Activated T-cell treated with anti-CD3 and anti-CD28 coated beads, Interleukin-2, amount 50 U/mL, for 4 hours (primary cell): ENCODE measurements at regions not wholly inside any gene's neighbourhood (a gene's known extent, or its start where the extent isn't known, plus 50 kb on each side); places are given as distances from the start of the nearest gene placed in this dataset.

Experiments used
- ATAC-seq, 2 donors: fragments of 200-7000 bp; cut with Tn5 transposase; one replicate each; pipeline ENCODE4 v1.10.0; 2021
- DNase-seq: peaks from one replicate; pipeline ENCODE4 v3.0.0-alpha.2; 2020
- H3K27me3 Mint-ChIP-seq: one replicate; pipeline ENCODE4 v1.8.0; 2021; ENCODE audit warnings: low read depth, mixed read lengths
- H3K36me3 Mint-ChIP-seq: one replicate; pipeline ENCODE4 v1.8.0; 2022; ENCODE audit warnings: mixed read lengths; ENCODE audit not compliant: insufficient read depth
- H3K4me1 Mint-ChIP-seq: one replicate; pipeline ENCODE4 v1.8.0; 2021; ENCODE audit warnings: low read depth, mixed read lengths
- H3K4me3 Mint-ChIP-seq: one replicate; pipeline ENCODE4 v1.8.0; 2021; ENCODE audit warnings: mild to moderate bottlenecking, moderate library complexity, mixed read lengths
- H3K9me3 Mint-ChIP-seq: one replicate; pipeline ENCODE4 v1.8.0; 2021; ENCODE audit warnings: mixed read lengths

DNA sequence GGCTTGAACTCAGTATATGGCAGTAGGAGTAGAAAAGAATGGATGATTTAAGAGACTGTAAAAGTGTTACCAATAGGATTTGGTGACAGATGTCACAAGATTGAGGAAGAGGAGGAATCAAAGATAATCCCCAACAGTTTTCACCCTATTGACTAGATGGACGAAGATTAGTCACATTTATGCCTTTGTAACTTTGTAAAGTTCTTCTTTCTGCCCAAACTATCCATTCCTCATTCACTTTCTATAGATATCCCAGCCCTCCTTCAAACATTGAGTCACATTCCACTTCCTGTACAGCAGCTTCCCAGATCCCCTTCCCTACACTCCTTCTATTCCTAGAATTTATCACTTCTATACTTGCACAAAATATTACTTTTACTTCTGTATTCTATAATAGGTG, 207.9 kb downstream of the BTG1 start:
- Mint-ChIP-seq H3K4me3 (no peak overlapping the region), H3K4me1 (peaks cover 5% of the 10 kb centered on the region), H3K27me3 (no peaks in the 10 kb centered on the region), H3K9me3 (peaks cover 8% of the 10 kb centered on the region), H3K36me3 (no peaks in the 10 kb centered on the region)
- no peak for DNase-seq
- no peak for ATAC-seq

DNA sequence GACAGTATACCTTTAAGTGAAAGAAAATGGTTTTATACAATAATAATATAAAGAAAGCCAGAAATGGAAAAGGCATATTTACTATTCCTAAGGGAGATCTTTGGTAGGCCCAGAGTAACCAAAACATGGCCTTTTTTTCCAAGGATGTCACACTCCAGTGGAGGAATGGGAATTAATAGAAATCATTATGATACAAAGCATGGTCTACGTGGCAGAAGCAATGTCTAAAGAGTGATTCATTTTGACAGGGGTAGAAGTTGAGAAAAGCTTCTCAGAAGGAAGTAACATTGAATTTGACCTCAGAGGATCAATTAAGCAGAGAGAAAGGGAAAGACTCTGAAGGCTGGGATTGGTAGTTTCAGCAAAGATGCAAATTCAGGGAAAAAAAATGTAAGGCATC, 208.6 kb downstream of the BTG1 start:
- DNase-seq = no peak
- no peak for ATAC-seq
- no peak overlapping the region for H3K4me3 Mint-ChIP-seq
- H3K27me3 Mint-ChIP-seq = no peaks in the 10 kb centered on the region
- no peaks in the 10 kb centered on the region for H3K36me3 Mint-ChIP-seq
- H3K4me1 Mint-ChIP-seq = peaks cover 5% of the 10 kb centered on the region
- H3K9me3 Mint-ChIP-seq = peaks cover 8% of the 10 kb centered on the region

- Mint-ChIP-seq H3K36me3 (no peaks in the 10 kb centered on the region), H3K9me3 (peaks cover 5% of the 10 kb centered on the region), H3K4me3 (no peak overlapping the region), H3K27me3 (no peaks in the 10 kb centered on the region), H3K4me1 (peaks cover 7% of the 10 kb centered on the region)
- DNase-seq = no peak
- ATAC-seq = no peak
Observed at GRCh38 chr12:91935296-91935695, 210.3 kb downstream of the BTG1 start.

- ATAC-seq (no peak), DNase-seq (no peak)
- Mint-ChIP-seq H3K36me3 (no peaks in the 10 kb centered on the region), H3K4me1 (peaks cover 7% of the 10 kb centered on the region), H3K9me3 (peaks cover 4% of the 10 kb centered on the region), H3K4me3 (no peak overlapping the region), H3K27me3 (no peaks in the 10 kb centered on the region)
Observed at GRCh38 chr12:91931111-91931510, 214.5 kb downstream of the BTG1 start.

GRCh38 chr12:91928501-91928900, 217.1 kb downstream of the BTG1 start:
- Mint-ChIP-seq H3K9me3 (peaks cover 4% of the 10 kb centered on the region), H3K4me1 (peaks cover 2% of the 10 kb centered on the region), H3K4me3 (no peak overlapping the region), H3K36me3 (no peaks in the 10 kb centered on the region), H3K27me3 (no peaks in the 10 kb centered on the region)
- DNase-seq (no peak), ATAC-seq (no peak)

GRCh38 chr12:91926848-91927247, 218.8 kb downstream of the BTG1 start:
- no peaks in the 10 kb centered on the region for H3K36me3 Mint-ChIP-seq
- peaks cover 4% of the 10 kb centered on the region for H3K9me3 Mint-ChIP-seq
- H3K4me1 Mint-ChIP-seq = peaks cover 8% of the 10 kb centered on the region
- DNase-seq (no peak), ATAC-seq (no peak)
- H3K27me3 Mint-ChIP-seq = no peaks in the 10 kb centered on the region
- no peak overlapping the region for H3K4me3 Mint-ChIP-seq

DNA sequence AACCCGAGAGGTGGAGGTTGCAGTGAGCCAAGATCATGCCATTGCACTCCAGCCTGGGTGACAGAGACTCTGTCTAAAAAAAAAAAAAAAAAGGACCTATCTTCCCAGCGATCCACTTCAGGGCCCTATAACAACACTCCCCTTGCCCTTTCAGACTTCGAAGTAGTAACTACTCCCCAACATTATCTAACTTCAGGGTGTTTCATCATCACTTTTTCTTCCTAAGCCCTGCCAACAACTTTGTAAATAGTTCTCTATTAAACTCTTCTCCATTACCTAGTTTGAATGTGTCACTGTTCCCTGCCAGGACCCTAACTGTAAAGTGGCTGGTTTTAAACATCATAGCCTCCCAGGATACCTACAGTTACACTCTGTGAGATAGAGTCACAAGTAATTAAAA, 220.8 kb downstream of the BTG1 start:
- Mint-ChIP-seq H3K4me1 (peaks cover 18% of the 10 kb centered on the region), H3K4me3 (no peak overlapping the region), H3K27me3 (no peaks in the 10 kb centered on the region), H3K9me3 (peaks cover 4% of the 10 kb centered on the region), H3K36me3 (no peaks in the 10 kb centered on the region)
- no peak for ATAC-seq
- DNase-seq = no peak

DNA sequence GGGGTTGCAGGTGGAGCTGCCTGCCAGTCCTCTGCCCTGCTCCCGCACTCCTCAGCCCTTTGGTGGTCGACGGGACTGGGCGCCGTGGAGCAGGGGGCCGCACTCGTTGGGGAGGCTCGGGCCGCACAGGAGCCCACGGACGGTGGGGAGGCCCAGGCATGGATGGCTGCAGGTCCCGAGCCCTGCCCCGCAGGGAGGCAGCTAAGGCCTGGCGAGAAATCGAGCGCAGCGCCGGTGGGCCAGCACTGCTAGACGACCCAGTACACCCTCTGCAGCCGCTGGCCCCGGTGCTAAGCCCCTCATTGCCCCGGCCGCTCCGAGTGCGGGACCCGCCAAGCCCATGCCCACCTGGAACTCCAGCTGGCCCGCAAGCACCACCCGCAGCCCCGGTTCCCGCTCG, 221.8 kb downstream of the BTG1 start:
- Mint-ChIP-seq H3K9me3 (peaks cover 4% of the 10 kb centered on the region), H3K27me3 (no peaks in the 10 kb centered on the region), H3K36me3 (no peaks in the 10 kb centered on the region), H3K4me1 (peaks cover 18% of the 10 kb centered on the region), H3K4me3 (no peak overlapping the region)
- no peak for ATAC-seq
- DNase-seq = no peak

- no peak for DNase-seq
- Mint-ChIP-seq H3K27me3 (no peaks in the 10 kb centered on the region), H3K9me3 (no peaks in the 10 kb centered on the region), H3K4me1 (peaks cover 25% of the 10 kb centered on the region), H3K4me3 (no peak overlapping the region), H3K36me3 (no peaks in the 10 kb centered on the region)
- ATAC-seq = no peak
Observed at GRCh38 chr12:91922674-91923073, 223.0 kb downstream of the BTG1 start.

GRCh38 chr12:91922139-91922538, 223.5 kb downstream of the BTG1 start:
- peaks cover 25% of the 10 kb centered on the region for H3K4me1 Mint-ChIP-seq
- H3K36me3 Mint-ChIP-seq = no peaks in the 10 kb centered on the region
- no peak overlapping the region for H3K4me3 Mint-ChIP-seq
- DNase-seq (no peak), ATAC-seq (no peak)
- peaks cover under 1% of the 10 kb centered on the region for H3K9me3 Mint-ChIP-seq
- H3K27me3 Mint-ChIP-seq = no peaks in the 10 kb centered on the region

DNA sequence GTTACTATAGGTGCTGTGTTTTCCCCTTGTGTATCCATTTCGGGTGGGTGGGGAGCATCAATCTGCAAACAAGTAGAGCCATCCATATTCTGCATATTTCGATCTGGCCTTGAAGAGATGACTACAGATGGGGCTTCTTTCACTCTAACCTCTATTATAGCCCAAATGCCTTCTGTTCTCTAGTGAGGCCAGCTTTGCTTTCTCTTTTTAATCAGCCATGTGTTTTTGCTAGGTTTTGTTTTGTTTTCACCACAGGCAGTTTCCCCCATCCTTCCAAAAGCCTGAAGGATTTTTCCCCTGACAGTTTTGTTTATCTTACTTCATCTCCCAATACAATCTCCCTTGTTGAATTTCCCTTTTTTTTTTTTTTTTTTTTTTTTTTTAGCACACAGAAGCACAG, 224.1 kb downstream of the BTG1 start:
- Mint-ChIP-seq H3K36me3 (peaks cover 2% of the 10 kb centered on the region), H3K4me1 (peaks cover 25% of the 10 kb centered on the region), H3K9me3 (peaks cover 6% of the 10 kb centered on the region), H3K27me3 (no peaks in the 10 kb centered on the region), H3K4me3 (no peak overlapping the region)
- ATAC-seq (no peak), DNase-seq (no peak)

DNA sequence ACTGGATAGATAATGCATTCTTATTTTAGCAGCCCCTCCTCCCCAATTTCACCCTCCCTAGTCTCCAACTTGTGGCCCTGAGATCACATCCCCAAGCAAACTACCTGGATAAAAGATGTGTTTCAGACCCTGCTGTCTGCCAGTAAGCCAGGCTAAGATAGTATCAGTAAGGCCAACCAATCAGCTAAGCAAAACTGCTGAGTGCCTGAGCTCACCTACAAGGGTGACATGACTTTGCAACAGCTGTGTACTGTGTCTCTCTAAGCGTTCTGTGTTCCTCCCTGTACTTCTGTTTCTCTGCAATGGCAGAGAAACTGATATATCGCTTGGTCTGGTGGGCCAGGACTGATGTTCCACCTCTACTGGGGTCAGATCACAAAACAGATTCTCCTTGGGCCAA, 224.9 kb downstream of the BTG1 start:
- H3K4me1 Mint-ChIP-seq = peaks cover 28% of the 10 kb centered on the region
- H3K4me3 Mint-ChIP-seq = no peak overlapping the region
- no peaks in the 10 kb centered on the region for H3K27me3 Mint-ChIP-seq
- ATAC-seq (no peak), DNase-seq (no peak)
- H3K9me3 Mint-ChIP-seq = peaks cover 6% of the 10 kb centered on the region
- H3K36me3 Mint-ChIP-seq = peaks cover 2% of the 10 kb centered on the region

GRCh38 chr12:91920276-91920675, 225.4 kb downstream of the BTG1 start:
- Mint-ChIP-seq H3K27me3 (no peaks in the 10 kb centered on the region), H3K4me1 (peaks cover 28% of the 10 kb centered on the region), H3K36me3 (peaks cover 2% of the 10 kb centered on the region), H3K4me3 (no peak overlapping the region), H3K9me3 (peaks cover 6% of the 10 kb centered on the region)
- DNase-seq (no peak), ATAC-seq (peak in 1 of 2 donors; percentile 34)

DNA sequence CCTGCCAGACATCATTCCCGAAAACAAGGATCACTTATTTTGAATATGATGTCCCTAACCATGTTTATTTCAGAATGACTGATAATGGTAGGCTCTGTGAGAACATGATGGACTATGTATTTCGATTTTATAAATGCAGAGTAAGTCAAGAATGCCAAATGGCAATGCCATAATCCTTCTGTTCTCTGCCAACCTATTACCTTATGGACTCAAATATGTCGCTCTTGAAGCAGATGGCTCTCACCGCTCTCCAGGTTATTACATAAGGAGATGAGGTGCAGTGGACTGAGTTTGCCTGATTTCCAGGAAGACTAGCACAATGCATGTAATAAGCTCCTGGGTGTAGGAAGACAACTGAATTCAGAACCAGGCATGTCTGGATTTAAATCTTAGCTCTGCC, 227.2 kb downstream of the BTG1 start:
- DNase-seq (no peak), ATAC-seq (no peak)
- Mint-ChIP-seq H3K36me3 (peaks cover 2% of the 10 kb centered on the region), H3K9me3 (peaks cover 6% of the 10 kb centered on the region), H3K27me3 (no peaks in the 10 kb centered on the region), H3K4me1 (peaks cover 28% of the 10 kb centered on the region), H3K4me3 (no peak overlapping the region)

- no peak for ATAC-seq
- no peak for DNase-seq
- Mint-ChIP-seq H3K36me3 (peaks cover 2% of the 10 kb centered on the region), H3K4me1 (peaks cover 21% of the 10 kb centered on the region), H3K4me3 (no peak overlapping the region), H3K27me3 (no peaks in the 10 kb centered on the region), H3K9me3 (peaks cover 6% of the 10 kb centered on the region)
Observed at GRCh38 chr12:91914701-91915100, 230.9 kb downstream of the BTG1 start.

DNA sequence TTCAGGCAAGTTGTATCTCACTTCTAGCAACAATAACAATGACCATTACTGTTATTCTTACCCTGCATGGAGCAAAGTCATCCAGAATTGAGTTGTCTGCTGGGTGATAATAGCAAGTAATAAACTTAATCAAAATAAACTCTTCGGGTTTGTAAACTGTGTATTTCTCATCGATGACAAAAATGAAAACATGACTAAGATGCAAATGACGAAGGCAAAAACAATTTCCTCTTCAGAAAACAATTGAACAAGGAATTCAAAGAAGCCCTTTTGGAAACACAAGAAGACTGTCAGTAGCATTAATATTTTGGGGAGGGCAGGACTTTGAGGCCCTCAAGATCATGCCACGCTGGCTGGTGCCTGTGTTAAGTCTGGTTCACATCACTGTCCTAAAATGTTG, 232.0 kb downstream of the BTG1 start:
- DNase-seq (no peak), ATAC-seq (no peak)
- Mint-ChIP-seq H3K4me1 (peaks cover 21% of the 10 kb centered on the region), H3K36me3 (peaks cover 2% of the 10 kb centered on the region), H3K27me3 (no peaks in the 10 kb centered on the region), H3K9me3 (peaks cover 8% of the 10 kb centered on the region), H3K4me3 (no peak overlapping the region)
